ENCODE measurements at regions not wholly inside any gene's neighbourhood (a gene's known extent, or its start where the extent isn't known, plus 50 kb on each side); places are given as distances from the start of the nearest gene placed in this dataset.

DNA sequence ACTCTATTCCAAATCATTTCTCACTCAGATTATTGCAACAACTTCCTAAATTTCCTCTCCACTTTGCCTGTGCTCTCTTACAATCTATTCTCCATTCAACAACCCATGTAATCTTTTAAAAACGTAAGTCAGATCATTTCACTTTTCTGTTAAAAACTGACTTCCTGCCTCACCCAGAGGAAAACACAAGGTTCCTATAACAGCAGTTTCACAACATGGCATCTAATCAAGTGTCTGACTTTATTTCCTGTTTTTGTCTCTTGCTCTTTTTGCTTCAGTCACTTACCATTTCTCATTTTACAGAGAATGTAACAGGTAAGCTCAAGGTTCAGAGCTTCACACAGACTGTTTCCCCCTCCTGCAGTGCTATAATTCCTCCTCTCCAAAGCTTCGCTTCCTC, 560.7 kb downstream of the LRRIQ3 start:
- no peak overlapping the region for H3K27ac Mint-ChIP-seq
- H3K27me3 Mint-ChIP-seq: no peaks in the 10 kb centered on the region
- POLR2A ChIA-PET: no interaction called here
- H3K9me3 Mint-ChIP-seq: no peaks in the 10 kb centered on the region
- DNase-seq (no peak), ATAC-seq (ENCODE audit: low read depth) (no peak)
- no peak overlapping the region for H3K4me3 Mint-ChIP-seq
- H3K4me1 Mint-ChIP-seq: no peaks in the 10 kb centered on the region
- H3K36me3 Mint-ChIP-seq: no peaks in the 10 kb centered on the region

DNA sequence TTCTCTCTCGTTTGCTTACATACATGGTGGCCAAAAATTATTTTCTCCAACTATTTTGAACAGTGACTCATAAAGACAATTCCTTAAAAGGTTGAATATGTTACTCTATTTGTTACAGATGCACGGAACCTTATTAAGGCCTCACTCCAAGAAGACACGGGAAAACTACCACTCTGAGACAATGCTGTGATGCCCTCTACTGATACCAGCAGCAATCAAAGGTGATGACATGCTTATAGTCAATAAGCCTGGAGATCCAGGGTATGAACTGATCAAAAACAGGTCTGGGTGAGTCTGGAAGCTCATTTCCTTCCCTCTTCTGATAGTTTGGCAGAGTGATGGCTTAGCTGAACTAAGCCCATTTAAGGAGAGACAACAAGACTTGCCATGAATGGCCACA, 563.0 kb downstream of the LRRIQ3 start:
- POLR2A ChIA-PET: no interaction called here
- H3K27me3 Mint-ChIP-seq: no peaks in the 10 kb centered on the region
- H3K27ac Mint-ChIP-seq: no peak overlapping the region
- no peaks in the 10 kb centered on the region for H3K9me3 Mint-ChIP-seq
- no peaks in the 10 kb centered on the region for H3K4me1 Mint-ChIP-seq
- H3K36me3 Mint-ChIP-seq: no peaks in the 10 kb centered on the region
- H3K4me3 Mint-ChIP-seq: no peak overlapping the region
- DNase-seq (no peak), ATAC-seq (ENCODE audit: low read depth) (no peak)

DNA sequence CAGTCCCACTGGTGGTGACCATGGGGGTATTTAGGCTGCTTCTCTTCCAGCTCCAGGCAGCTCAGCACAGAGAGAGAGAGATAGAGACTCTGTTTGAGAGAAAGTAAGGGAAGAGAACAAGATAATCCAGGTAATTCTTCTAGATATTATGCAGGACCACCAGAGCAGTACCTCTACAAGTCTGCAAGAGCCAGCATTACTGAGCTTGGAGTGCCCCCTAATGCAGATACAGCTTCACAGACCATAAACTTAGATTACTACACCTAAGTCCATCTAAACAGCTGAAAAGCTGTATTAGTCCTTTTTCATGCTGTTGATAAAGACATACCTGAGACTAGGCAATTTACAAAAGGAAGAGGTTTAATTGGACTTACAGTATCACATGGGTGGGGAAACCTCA, 570.3 kb downstream of the LRRIQ3 start:
- Mint-ChIP-seq H3K4me3 (no peak overlapping the region), H3K9me3 (peaks cover 2% of the 10 kb centered on the region), H3K4me1 (no peaks in the 10 kb centered on the region), H3K27ac (no peak overlapping the region), H3K36me3 (no peaks in the 10 kb centered on the region), H3K27me3 (no peaks in the 10 kb centered on the region)
- ATAC-seq (ENCODE audit: low read depth): no peak
- DNase-seq: no peak
- POLR2A ChIA-PET: no interaction called here

DNA sequence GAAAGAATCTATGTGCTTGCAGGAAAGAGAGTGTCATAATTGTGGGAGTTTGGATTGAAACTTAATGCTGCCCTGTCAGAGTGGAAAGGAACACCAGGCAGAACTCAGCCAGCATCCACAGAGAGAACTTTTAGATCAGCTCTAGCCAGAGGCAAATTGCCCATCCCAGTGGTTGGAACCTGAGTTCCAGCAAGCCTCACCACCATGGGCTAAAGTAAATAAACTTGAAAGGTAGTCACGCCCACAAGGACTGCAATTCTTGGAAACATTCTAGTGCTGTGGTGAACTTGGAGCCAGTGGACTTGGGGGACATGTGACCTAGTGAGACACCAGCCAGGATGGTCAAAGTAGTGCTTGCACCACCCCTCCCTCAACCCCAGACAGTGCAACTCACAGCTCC, 571.6 kb downstream of the LRRIQ3 start:
- H3K4me3 Mint-ChIP-seq: no peak overlapping the region
- peaks cover 2% of the 10 kb centered on the region for H3K9me3 Mint-ChIP-seq
- no peaks in the 10 kb centered on the region for H3K27me3 Mint-ChIP-seq
- no peak overlapping the region for H3K27ac Mint-ChIP-seq
- no peaks in the 10 kb centered on the region for H3K36me3 Mint-ChIP-seq
- DNase-seq: no peak
- POLR2A ChIA-PET: no interaction called here
- no peak for ATAC-seq (ENCODE audit: low read depth)
- no peaks in the 10 kb centered on the region for H3K4me1 Mint-ChIP-seq

DNA sequence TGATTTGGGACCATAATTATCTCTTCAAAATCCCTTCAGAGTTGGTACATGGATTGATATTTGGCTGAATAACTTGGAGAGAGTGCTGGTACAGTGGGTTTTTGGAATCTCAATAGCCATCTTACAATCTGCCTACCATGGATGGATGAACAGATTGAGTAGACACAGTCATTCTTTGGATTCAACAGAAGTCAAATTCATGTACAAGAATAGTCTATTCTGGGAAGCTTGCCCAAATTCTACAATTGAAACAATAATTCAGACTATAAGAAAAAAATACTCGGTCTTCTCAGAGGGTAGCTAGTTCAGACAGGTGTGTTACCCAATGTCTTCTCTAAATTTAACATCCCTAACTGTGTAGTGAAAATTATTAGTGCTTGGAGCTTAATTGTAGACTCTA, 574.0 kb downstream of the LRRIQ3 start:
- Mint-ChIP-seq H3K27me3 (no peaks in the 10 kb centered on the region), H3K4me1 (no peaks in the 10 kb centered on the region), H3K27ac (no peak overlapping the region), H3K9me3 (peaks cover 2% of the 10 kb centered on the region), H3K36me3 (no peaks in the 10 kb centered on the region), H3K4me3 (no peak overlapping the region)
- no peak for DNase-seq
- POLR2A ChIA-PET: no interaction called here
- ATAC-seq (ENCODE audit: low read depth): no peak

DNA sequence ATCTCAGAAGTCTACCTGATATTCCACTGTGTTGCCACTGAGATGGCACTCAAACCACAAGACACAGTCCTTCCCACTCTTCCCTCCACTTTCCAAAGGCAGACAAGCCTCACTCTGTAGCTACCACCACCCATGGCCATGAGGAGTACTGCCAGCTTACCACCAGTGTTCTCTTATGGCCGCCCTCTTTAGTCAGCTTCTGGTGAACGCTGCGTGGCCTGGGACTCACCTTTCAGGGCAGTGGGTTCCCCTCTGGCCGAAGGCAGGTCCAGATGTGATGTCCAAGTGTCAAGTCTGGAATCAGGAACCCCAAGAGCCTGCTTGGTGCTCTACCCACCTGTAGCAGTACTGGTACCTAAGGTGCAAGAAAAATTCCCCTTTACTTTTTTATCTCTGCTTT, 580.8 kb downstream of the LRRIQ3 start:
- Mint-ChIP-seq H3K9me3 (peaks cover 3% of the 10 kb centered on the region), H3K36me3 (no peaks in the 10 kb centered on the region), H3K27ac (no peak overlapping the region), H3K4me1 (no peaks in the 10 kb centered on the region), H3K27me3 (no peaks in the 10 kb centered on the region), H3K4me3 (no peak overlapping the region)
- POLR2A ChIA-PET: no interaction called here
- DNase-seq: no peak
- no peak for ATAC-seq (ENCODE audit: low read depth)

DNA sequence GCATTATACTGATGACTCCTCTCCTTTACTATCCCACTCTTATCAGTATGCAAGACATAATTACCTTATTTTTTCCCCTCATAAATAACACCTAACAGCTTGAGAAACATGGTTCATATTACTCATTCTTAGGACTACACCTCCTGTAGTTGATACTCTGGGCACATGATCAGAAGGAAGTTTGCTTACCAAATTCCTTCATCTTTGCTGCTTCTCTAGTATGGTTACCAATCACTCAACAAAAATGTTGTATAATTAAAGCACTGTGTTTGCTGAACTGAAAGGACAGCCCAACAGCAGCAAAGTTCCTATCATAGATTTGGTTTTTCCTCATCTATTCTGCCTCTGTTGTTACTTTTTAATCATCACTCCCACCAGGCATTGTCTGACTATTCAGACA, 586.3 kb downstream of the LRRIQ3 start:
- Mint-ChIP-seq H3K36me3 (no peaks in the 10 kb centered on the region), H3K27ac (no peak overlapping the region), H3K4me1 (no peaks in the 10 kb centered on the region), H3K4me3 (no peak overlapping the region), H3K27me3 (no peaks in the 10 kb centered on the region), H3K9me3 (no peaks in the 10 kb centered on the region)
- no peak for ATAC-seq (ENCODE audit: low read depth)
- DNase-seq: no peak
- POLR2A ChIA-PET: no interaction called here

DNA sequence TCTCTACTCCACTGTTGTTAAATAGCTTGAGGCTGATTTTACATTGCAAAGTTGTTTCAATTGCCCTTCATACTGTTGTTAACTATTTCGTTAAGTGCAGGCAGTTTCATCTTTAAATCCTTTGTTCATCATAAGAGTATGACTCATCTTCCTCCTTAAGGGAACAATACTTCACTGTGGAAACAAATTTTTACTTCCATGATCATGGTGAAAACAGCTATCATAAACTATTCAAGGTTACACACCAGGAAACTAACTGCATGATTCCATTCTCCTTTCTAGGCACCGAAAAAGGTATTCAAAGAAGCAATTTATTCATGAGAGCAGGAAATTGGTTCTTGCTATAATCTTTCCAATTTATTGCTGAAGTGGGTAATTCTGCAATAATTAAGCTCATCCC, 593.2 kb downstream of the LRRIQ3 start:
- ATAC-seq (ENCODE audit: low read depth): no peak
- DNase-seq: no peak
- no peaks in the 10 kb centered on the region for H3K27me3 Mint-ChIP-seq
- POLR2A ChIA-PET: no interaction called here
- H3K36me3 Mint-ChIP-seq: no peaks in the 10 kb centered on the region
- H3K27ac Mint-ChIP-seq: no peak overlapping the region
- H3K9me3 Mint-ChIP-seq: no peaks in the 10 kb centered on the region
- no peak overlapping the region for H3K4me3 Mint-ChIP-seq
- H3K4me1 Mint-ChIP-seq: no peaks in the 10 kb centered on the region

DNA sequence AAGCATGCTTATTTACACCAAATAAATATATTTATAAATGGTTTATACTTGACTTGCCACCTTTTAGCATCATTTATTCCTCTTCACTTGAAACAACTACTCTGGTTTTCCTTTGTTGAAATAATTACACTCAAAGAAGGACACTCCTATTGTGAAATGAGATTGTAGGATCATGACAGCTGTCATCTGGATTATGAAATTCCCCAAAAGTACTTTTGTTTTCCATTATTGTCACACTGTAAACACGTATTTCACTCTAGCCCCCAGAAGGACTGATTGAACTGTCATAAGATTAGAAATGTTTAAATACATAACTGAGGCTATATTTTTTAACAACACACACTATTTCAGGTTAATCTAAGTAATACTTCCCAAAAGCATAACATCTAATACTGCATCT, 593.8 kb downstream of the LRRIQ3 start:
- no peak for ATAC-seq (ENCODE audit: low read depth)
- POLR2A ChIA-PET: no interaction called here
- no peak overlapping the region for H3K27ac Mint-ChIP-seq

DNA sequence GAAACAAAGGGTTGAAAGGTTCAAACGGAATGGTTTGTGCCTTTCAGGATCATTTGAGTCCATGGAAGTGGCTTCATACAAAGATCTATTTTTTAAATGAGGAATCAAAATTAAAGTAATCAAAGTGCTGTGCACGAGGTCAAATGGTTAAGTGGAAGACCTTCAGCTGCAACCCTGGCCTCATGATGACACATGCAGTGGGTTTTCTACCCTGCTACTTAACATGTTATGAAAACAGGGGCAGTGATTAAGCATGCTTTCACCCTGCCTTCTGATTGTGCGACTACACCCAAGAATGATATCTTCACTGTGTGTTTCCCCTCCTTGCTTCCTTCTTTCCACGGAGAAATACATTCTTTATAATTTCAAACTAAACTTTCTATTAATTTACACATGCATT, 604.2 kb downstream of the LRRIQ3 start:
- Mint-ChIP-seq H3K27ac (no peak overlapping the region), H3K36me3 (no peaks in the 10 kb centered on the region), H3K4me1 (no peaks in the 10 kb centered on the region), H3K4me3 (no peak overlapping the region), H3K27me3 (no peaks in the 10 kb centered on the region), H3K9me3 (peaks cover 4% of the 10 kb centered on the region)
- no peak for DNase-seq
- POLR2A ChIA-PET: no interaction called here
- ATAC-seq (ENCODE audit: low read depth): no peak

More for the DNA sequence above, 593.8 kb downstream of the LRRIQ3 start:
- Mint-ChIP-seq H3K9me3 (peaks cover 1% of the 10 kb centered on the region), H3K4me1 (no peaks in the 10 kb centered on the region), H3K27me3 (no peaks in the 10 kb centered on the region), H3K4me3 (no peak overlapping the region), H3K36me3 (no peaks in the 10 kb centered on the region)
- no peak for DNase-seq

DNA sequence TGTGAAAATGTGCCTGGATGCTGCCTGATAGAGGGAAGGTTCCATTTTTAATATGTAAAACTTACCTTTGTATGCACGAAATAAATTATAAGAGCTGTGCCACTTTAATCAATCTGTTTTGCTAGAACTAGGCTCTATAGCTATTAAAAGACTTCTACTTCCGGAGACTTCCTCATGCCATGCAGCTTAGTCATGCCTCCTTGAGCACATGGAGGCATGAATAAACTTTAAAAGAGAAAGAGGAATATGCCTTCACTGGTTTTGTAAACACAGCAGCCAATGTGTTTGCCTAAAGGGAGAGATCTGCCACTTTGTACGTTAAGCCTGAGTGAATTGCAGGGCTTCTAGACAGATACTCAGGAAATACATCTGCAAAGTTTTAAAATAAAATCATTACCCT, 604.6 kb downstream of the LRRIQ3 start:
- no peak overlapping the region for H3K27ac Mint-ChIP-seq
- H3K9me3 Mint-ChIP-seq: peaks cover 5% of the 10 kb centered on the region
- ATAC-seq (ENCODE audit: low read depth) (no peak), DNase-seq (no peak)
- H3K27me3 Mint-ChIP-seq: no peaks in the 10 kb centered on the region
- H3K4me1 Mint-ChIP-seq: no peaks in the 10 kb centered on the region
- POLR2A ChIA-PET: no interaction called here
- H3K4me3 Mint-ChIP-seq: no peak overlapping the region
- H3K36me3 Mint-ChIP-seq: no peaks in the 10 kb centered on the region

DNA sequence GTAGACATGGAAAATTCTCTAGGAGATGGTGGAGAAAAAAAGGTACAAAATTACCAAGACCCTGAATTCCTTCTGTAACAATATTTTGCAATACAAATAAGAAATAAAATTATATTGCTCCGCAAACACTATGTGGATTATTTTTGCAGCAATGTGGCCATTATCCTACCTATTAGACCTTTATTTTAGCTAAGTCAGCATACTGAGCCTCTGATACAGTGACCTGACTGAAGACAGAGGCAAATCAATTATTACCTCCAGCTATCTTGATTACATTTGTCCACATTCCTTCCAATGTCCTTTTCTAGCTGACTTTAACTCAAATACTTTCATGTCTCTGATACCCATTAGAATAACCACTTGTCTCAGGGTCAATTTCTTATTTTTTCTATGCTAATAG, 610.9 kb downstream of the LRRIQ3 start:
- no peak for ATAC-seq (ENCODE audit: low read depth)
- Mint-ChIP-seq H3K4me1 (no peaks in the 10 kb centered on the region), H3K27me3 (no peaks in the 10 kb centered on the region), H3K4me3 (no peak overlapping the region), H3K27ac (no peak overlapping the region), H3K9me3 (peaks cover 3% of the 10 kb centered on the region), H3K36me3 (no peaks in the 10 kb centered on the region)
- POLR2A ChIA-PET: no interaction called here
- no peak for DNase-seq

DNA sequence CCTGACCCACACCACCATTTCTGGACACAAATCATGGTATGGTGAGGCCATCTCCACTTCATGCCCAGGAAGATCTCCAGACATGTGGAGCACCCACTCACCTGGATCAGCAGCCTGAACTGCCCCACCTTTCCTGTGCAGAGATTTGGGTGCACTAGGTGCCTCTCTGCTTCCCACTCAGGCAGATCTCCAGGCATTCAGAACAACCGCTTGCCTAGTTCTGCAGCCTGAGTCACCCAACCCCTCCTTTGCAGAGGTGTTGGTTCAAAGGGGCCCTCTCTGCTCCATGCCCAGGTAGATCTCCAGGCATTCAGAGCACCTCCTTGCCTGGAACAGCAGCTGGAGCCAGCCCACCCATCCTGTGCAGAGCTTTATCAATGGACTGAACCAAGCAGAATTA, 620.8 kb downstream of the LRRIQ3 start:
- no peak for ATAC-seq (ENCODE audit: low read depth)
- no peak overlapping the region for H3K4me3 Mint-ChIP-seq
- no peaks in the 10 kb centered on the region for H3K36me3 Mint-ChIP-seq
- POLR2A ChIA-PET: no interaction called here
- no peaks in the 10 kb centered on the region for H3K27me3 Mint-ChIP-seq
- H3K4me1 Mint-ChIP-seq: no peaks in the 10 kb centered on the region
- H3K9me3 Mint-ChIP-seq: peaks cover 10% of the 10 kb centered on the region
- H3K27ac Mint-ChIP-seq: no peak overlapping the region
- no peak for DNase-seq

DNA sequence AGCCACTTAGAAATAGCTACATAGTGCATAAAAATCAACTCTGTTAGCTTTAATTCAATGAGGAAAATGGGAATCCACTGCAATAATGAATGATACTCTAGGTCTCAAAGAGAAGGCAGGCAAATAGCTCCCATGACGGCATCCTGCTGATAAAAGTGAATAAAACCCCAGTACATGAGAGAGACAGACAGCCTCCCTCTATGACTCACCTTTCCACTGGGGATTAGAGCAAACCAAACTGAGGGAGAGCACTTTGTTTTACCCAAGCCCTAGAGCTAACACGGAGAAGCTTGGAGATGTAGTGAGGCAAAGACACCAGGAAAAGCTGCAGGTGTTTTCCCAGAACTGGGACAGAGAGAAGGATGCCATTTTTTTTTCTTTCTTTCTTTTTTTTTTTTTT, 621.9 kb downstream of the LRRIQ3 start:
- Mint-ChIP-seq H3K27ac (no peak overlapping the region), H3K4me1 (no peaks in the 10 kb centered on the region)

DNA sequence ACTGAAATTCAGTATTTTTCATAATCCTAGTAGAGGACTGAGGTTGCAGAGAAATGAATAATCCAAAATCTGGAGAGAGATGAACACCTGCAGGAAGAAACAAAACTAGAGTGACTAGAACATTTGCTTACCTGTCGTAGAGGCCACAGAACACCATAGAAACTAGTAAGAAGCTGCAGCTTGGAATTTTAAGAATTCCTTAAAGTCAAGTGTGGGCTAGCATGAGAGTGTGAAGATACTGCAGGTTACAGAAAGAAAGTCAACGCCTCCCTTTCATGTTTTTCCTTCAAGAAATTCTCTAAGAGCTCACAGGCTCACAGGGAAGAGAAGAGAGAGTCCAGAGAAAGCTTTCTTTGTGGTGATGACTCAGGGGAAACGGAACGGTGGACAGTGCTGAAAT, 633.7 kb downstream of the LRRIQ3 start:
- Mint-ChIP-seq H3K4me3 (no peak overlapping the region), H3K4me1 (no peaks in the 10 kb centered on the region), H3K9me3 (peaks cover 4% of the 10 kb centered on the region), H3K27ac (no peak overlapping the region), H3K27me3 (no peaks in the 10 kb centered on the region), H3K36me3 (no peaks in the 10 kb centered on the region)
- POLR2A ChIA-PET: no interaction called here
- ATAC-seq (ENCODE audit: low read depth) (no peak), DNase-seq (no peak)

More for the DNA sequence above, 621.9 kb downstream of the LRRIQ3 start:
- no peaks in the 10 kb centered on the region for H3K27me3 Mint-ChIP-seq
- POLR2A ChIA-PET: no interaction called here
- no peak for DNase-seq
- H3K36me3 Mint-ChIP-seq: no peaks in the 10 kb centered on the region
- peaks cover 10% of the 10 kb centered on the region for H3K9me3 Mint-ChIP-seq
- no peak overlapping the region for H3K4me3 Mint-ChIP-seq
- ATAC-seq (ENCODE audit: low read depth): no peak

All from activated naive CD8-positive, alpha-beta T cell treated with anti-CD3 and anti-CD28 coated beads, Interleukin-2, amount 10 ng/mL, durations not matched to agents 7 days and 5 days (primary cell).